ENCODE measurements at regions not wholly inside any gene's neighbourhood (a gene's known extent, or its start where the extent isn't known, plus 50 kb on each side); places are given as distances from the start of the nearest gene placed in this dataset.

GRCh38 chr2:8422450-8422800 lies 259.4 kb upstream of the ID2 start:
- Histone ChIP-seq H3K27me3 (replicated peaks; ENCODE audit: insufficient read depth, low read depth, low read length, poor library complexity) (no peaks in the 10 kb centered on the region), H3K27ac (ENCODE audit: low read depth, low read length, poor library complexity, severe bottlenecking) (no peak overlapping the region), H3K4me1 (ENCODE audit: insufficient read depth, low read length, poor library complexity, severe bottlenecking) (no peaks in the 10 kb centered on the region), H3K9me3 (ENCODE audit: low read depth, low read length, poor library complexity, severe bottlenecking) (no peaks in the 10 kb centered on the region), H3K4me3 (ENCODE audit: low read depth, low read length, poor library complexity, severe bottlenecking) (no peak overlapping the region), H3K36me3 (ENCODE audit: insufficient read depth, low read length, poor library complexity, severe bottlenecking) (no peaks in the 10 kb centered on the region)
- CTCF ChIA-PET, result no interaction called here
- POLR2A ChIA-PET (ENCODE audit: low non-redundant PET), result interaction anchor here (0.6 kb wide), 1 partner anchor 260 kb away, joined by 3 read pairs; the partner anchor contains the start of gene ID2
- DNase-seq (ENCODE audit: low spot score), result no peak
- BruUV-seq (replicated peaks), result no TSS peak
- intact Hi-C loops (cut with micrococcal nuclease; ENCODE audit: unreplicated experiment), result no loop called here
- TF ChIP-seq, protein P1, sequence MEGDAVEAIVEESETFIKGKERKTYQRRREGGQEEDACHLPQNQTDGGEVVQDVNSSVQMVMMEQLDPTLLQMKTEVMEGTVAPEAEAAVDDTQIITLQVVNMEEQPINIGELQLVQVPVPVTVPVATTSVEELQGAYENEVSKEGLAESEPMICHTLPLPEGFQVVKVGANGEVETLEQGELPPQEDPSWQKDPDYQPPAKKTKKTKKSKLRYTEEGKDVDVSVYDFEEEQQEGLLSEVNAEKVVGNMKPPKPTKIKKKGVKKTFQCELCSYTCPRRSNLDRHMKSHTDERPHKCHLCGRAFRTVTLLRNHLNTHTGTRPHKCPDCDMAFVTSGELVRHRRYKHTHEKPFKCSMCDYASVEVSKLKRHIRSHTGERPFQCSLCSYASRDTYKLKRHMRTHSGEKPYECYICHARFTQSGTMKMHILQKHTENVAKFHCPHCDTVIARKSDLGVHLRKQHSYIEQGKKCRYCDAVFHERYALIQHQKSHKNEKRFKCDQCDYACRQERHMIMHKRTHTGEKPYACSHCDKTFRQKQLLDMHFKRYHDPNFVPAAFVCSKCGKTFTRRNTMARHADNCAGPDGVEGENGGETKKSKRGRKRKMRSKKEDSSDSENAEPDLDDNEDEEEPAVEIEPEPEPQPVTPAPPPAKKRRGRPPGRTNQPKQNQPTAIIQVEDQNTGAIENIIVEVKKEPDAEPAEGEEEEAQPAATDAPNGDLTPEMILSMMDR (conservative IDR thresholded peaks at IDR 0.05; ENCODE audit: low read depth, low read length), result no peak
- TF ChIP-seq EZH2 (IDR thresholded peaks at IDR 0.05; ENCODE audit: borderline replicate concordance, low read depth, low read length, poor library complexity, severe bottlenecking), result no peak

DNA sequence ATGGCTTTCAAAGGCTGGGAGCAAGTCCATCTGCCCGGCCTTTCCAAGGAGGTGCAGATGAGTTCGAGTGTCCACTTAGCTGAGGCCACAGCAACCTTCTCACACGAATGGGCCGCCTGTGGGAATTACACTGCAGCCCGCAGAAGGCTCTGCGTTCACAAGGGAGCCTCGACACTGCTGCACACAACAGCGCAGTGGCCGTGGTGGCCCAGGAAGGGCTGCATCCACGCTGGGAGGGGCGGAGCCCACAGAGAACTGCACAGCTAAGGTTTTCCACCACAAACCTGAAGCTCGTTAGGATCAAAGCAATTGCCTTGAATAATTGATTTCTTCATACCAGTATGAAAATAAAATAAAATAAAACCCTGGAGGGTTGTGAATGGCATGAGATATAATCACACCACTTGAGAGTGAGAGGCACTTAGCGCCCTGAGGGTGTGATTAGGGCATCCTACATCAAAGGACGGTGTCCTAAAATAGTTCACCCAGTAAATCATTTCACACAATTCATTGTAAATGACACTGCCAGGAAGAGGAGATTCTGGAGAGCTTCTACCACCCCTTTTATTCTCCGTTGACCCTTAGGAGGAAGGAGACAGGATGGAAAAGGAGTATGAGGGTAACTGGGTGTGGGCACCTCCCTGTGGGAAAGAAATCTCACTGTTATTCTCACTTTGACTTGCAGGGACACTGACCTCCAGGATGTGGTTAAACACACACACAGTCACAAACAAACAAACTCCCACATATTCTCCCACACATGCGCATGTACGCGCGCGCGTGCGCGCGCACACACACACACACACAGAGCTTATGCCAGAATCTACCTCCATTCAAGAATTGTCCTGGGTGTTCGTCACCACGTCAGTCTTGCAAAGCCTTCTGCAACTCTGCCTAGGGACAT lies 256.6 kb upstream of the ID2 start:
- POLR2A ChIA-PET (ENCODE audit: low non-redundant PET), result no interaction called here
- no peak overlapping the region for H3K27ac ChIP-seq (ENCODE audit: low read depth, low read length, poor library complexity, severe bottlenecking)
- TF ChIP-seq, protein P1 (conservative IDR thresholded peaks at IDR 0.05; ENCODE audit: low read depth, low read length), result no peak
- no peak for TF ChIP-seq EZH2 (IDR thresholded peaks at IDR 0.05; ENCODE audit: borderline replicate concordance, low read depth, low read length, poor library complexity, severe bottlenecking)
- no peak for DNase-seq (ENCODE audit: low spot score)
- no peaks in the 10 kb centered on the region for H3K9me3 ChIP-seq (ENCODE audit: low read depth, low read length, poor library complexity, severe bottlenecking)
- H3K4me1 ChIP-seq (ENCODE audit: insufficient read depth, low read length, poor library complexity, severe bottlenecking), result no peaks in the 10 kb centered on the region
- CTCF ChIA-PET, result no interaction called here
- H3K36me3 ChIP-seq (ENCODE audit: insufficient read depth, low read length, poor library complexity, severe bottlenecking), result no peaks in the 10 kb centered on the region
- no peak overlapping the region for H3K4me3 ChIP-seq (ENCODE audit: low read depth, low read length, poor library complexity, severe bottlenecking)
- H3K27me3 ChIP-seq (replicated peaks; ENCODE audit: insufficient read depth, low read depth, low read length, poor library complexity), result no peaks in the 10 kb centered on the region
- intact Hi-C loops (cut with micrococcal nuclease; ENCODE audit: unreplicated experiment), result no loop called here
- BruUV-seq (replicated peaks), result no TSS peak

DNA sequence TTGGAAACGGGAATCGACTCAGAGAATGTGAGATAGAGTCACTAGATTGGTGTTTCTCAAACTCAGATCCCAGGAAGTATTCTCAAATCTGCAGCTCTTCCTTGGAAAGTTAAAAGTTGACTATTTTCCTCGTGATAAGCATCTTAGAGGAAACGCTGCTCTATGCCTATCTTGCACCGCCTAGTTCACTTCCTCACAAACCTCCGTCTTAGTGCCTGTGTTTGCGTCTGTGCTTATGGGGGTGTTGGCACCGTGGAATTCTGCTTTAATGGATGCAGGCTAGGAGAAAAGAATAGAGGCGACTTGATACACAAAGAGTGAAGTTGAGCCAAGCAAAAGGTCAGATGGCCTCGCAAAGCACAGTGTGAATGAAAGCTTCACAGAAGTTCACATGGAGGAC lies 255.3 kb upstream of the ID2 start:
- POLR2A ChIA-PET (ENCODE audit: low non-redundant PET), result no interaction called here
- no peak for TF ChIP-seq EZH2 (IDR thresholded peaks at IDR 0.05; ENCODE audit: borderline replicate concordance, low read depth, low read length, poor library complexity, severe bottlenecking)
- TF ChIP-seq, protein P1 (conservative IDR thresholded peaks at IDR 0.05; ENCODE audit: low read depth, low read length), result no peak

More for the DNA sequence above, 255.3 kb upstream of the ID2 start:
- DNase-seq (ENCODE audit: low spot score), result no peak
- H3K9me3 ChIP-seq (ENCODE audit: low read depth, low read length, poor library complexity, severe bottlenecking), result no peaks in the 10 kb centered on the region
- no peak overlapping the region for H3K4me3 ChIP-seq (ENCODE audit: low read depth, low read length, poor library complexity, severe bottlenecking)
- no peak overlapping the region for H3K27ac ChIP-seq (ENCODE audit: low read depth, low read length, poor library complexity, severe bottlenecking)
- CTCF ChIA-PET, result no interaction called here
- no peaks in the 10 kb centered on the region for H3K27me3 ChIP-seq (replicated peaks; ENCODE audit: insufficient read depth, low read depth, low read length, poor library complexity)
- no TSS peak for BruUV-seq (replicated peaks)
- no peaks in the 10 kb centered on the region for H3K4me1 ChIP-seq (ENCODE audit: insufficient read depth, low read length, poor library complexity, severe bottlenecking)
- no peaks in the 10 kb centered on the region for H3K36me3 ChIP-seq (ENCODE audit: insufficient read depth, low read length, poor library complexity, severe bottlenecking)
- intact Hi-C loops (cut with micrococcal nuclease; ENCODE audit: unreplicated experiment), result no loop called here
